SIG-M5 treated with dmso at 0.1 percent for 504 hours (cell line): ENCODE measurements at regions not wholly inside any gene's neighbourhood (a gene's known extent, or its start where the extent isn't known, plus 50 kb on each side); places are given as distances from the start of the nearest gene placed in this dataset.

Experiments used
- DNase-seq: peaks from one replicate; lab custom pipeline; 2025; ENCODE audit not compliant: unreplicated experiment; lab: John Stamatoyannopoulos, UW

GRCh38 chr16:7185165-7185564 lies 147.5 kb upstream of the RBFOX1 start:
- no peak for DNase-seq

- no peak for DNase-seq
Measured at GRCh38 chr16:7183768-7184167, 148.9 kb upstream of the RBFOX1 start.

- DNase-seq, result no peak
Measured at GRCh38 chr16:7182510-7183109, 150.0 kb upstream of the RBFOX1 start.

GRCh38 chr16:7177875-7178274 lies 154.8 kb upstream of the RBFOX1 start:
- DNase-seq, result no peak

GRCh38 chr16:7171151-7171550 lies 161.5 kb upstream of the RBFOX1 start:
- no peak for DNase-seq

- no peak for DNase-seq
Measured at GRCh38 chr16:7167626-7168025, 165.0 kb upstream of the RBFOX1 start.

- DNase-seq, result no peak
Measured at GRCh38 chr16:7161891-7162290, 170.8 kb upstream of the RBFOX1 start.

GRCh38 chr16:7160093-7160492 lies 172.6 kb upstream of the RBFOX1 start:
- DNase-seq, result no peak

- no peak for DNase-seq
Measured at GRCh38 chr16:7158481-7158880, 174.2 kb upstream of the RBFOX1 start.

- DNase-seq, result no peak
Measured at GRCh38 chr16:7150230-7150629, 182.4 kb upstream of the RBFOX1 start.

- no peak for DNase-seq
Measured at GRCh38 chr16:7148606-7149005, 184.0 kb upstream of the RBFOX1 start.

GRCh38 chr16:7140899-7141298 lies 191.7 kb upstream of the RBFOX1 start:
- DNase-seq, result no peak

GRCh38 chr16:7137560-7138330 lies 194.9 kb upstream of the RBFOX1 start:
- DNase-seq, result no peak

GRCh38 chr16:7132465-7132864 lies 200.2 kb upstream of the RBFOX1 start:
- no peak for DNase-seq

GRCh38 chr16:7124701-7125100 lies 207.9 kb upstream of the RBFOX1 start:
- no peak for DNase-seq

- DNase-seq, result no peak
Measured at GRCh38 chr16:7124242-7124641, 208.4 kb upstream of the RBFOX1 start.

GRCh38 chr16:7116734-7117133 lies 215.9 kb upstream of the RBFOX1 start:
- DNase-seq, result no peak

GRCh38 chr16:7115898-7116297 lies 216.7 kb upstream of the RBFOX1 start:
- no peak for DNase-seq

GRCh38 chr16:7113949-7114348 lies 218.7 kb upstream of the RBFOX1 start:
- DNase-seq, result no peak

- DNase-seq, result no peak
Measured at GRCh38 chr16:7113395-7113794, 219.2 kb upstream of the RBFOX1 start.

GRCh38 chr16:7111265-7111664 lies 221.4 kb upstream of the RBFOX1 start:
- no peak for DNase-seq

- no peak for DNase-seq
Measured at GRCh38 chr16:7107436-7107835, 225.2 kb upstream of the RBFOX1 start.

GRCh38 chr16:7103056-7103455 lies 229.6 kb upstream of the RBFOX1 start:
- DNase-seq, result no peak
